ENCODE measurements at regions not wholly inside any gene's neighbourhood (a gene's known extent, or its start where the extent isn't known, plus 50 kb on each side); places are given as distances from the start of the nearest gene placed in this dataset.

- no peak for TF ChIP-seq EZH2 (IDR thresholded peaks at IDR 0.05; ENCODE audit: borderline replicate concordance, insufficient read depth, low read length, poor library complexity, severe bottlenecking)
- TF ChIP-seq, protein P1, sequence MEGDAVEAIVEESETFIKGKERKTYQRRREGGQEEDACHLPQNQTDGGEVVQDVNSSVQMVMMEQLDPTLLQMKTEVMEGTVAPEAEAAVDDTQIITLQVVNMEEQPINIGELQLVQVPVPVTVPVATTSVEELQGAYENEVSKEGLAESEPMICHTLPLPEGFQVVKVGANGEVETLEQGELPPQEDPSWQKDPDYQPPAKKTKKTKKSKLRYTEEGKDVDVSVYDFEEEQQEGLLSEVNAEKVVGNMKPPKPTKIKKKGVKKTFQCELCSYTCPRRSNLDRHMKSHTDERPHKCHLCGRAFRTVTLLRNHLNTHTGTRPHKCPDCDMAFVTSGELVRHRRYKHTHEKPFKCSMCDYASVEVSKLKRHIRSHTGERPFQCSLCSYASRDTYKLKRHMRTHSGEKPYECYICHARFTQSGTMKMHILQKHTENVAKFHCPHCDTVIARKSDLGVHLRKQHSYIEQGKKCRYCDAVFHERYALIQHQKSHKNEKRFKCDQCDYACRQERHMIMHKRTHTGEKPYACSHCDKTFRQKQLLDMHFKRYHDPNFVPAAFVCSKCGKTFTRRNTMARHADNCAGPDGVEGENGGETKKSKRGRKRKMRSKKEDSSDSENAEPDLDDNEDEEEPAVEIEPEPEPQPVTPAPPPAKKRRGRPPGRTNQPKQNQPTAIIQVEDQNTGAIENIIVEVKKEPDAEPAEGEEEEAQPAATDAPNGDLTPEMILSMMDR (IDR thresholded peaks at IDR 0.05; ENCODE audit: poor library complexity, severe bottlenecking) = no peak
- TF ChIP-seq POLR2AphosphoS5 (IDR thresholded peaks at IDR 0.05) = no peak
- TF ChIP-seq SMC3 (conservative IDR thresholded peaks at IDR 0.05; ENCODE audit: poor library complexity) = no peak
- TF ChIP-seq, protein P2, sequence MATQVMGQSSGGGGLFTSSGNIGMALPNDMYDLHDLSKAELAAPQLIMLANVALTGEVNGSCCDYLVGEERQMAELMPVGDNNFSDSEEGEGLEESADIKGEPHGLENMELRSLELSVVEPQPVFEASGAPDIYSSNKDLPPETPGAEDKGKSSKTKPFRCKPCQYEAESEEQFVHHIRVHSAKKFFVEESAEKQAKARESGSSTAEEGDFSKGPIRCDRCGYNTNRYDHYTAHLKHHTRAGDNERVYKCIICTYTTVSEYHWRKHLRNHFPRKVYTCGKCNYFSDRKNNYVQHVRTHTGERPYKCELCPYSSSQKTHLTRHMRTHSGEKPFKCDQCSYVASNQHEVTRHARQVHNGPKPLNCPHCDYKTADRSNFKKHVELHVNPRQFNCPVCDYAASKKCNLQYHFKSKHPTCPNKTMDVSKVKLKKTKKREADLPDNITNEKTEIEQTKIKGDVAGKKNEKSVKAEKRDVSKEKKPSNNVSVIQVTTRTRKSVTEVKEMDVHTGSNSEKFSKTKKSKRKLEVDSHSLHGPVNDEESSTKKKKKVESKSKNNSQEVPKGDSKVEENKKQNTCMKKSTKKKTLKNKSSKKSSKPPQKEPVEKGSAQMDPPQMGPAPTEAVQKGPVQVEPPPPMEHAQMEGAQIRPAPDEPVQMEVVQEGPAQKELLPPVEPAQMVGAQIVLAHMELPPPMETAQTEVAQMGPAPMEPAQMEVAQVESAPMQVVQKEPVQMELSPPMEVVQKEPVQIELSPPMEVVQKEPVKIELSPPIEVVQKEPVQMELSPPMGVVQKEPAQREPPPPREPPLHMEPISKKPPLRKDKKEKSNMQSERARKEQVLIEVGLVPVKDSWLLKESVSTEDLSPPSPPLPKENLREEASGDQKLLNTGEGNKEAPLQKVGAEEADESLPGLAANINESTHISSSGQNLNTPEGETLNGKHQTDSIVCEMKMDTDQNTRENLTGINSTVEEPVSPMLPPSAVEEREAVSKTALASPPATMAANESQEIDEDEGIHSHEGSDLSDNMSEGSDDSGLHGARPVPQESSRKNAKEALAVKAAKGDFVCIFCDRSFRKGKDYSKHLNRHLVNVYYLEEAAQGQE (IDR thresholded peaks at IDR 0.05; ENCODE audit: borderline replicate concordance) = no peak
Observed at GRCh38 chr9:89742660-89743059, 137.8 kb downstream of the GADD45G start.
